DOHH2 (cell line): ENCODE measurements at regions not wholly inside any gene's neighbourhood (a gene's known extent, or its start where the extent isn't known, plus 50 kb on each side); places are given as distances from the start of the nearest gene placed in this dataset.

ENCODE experiments used
- EZH2phosphoT487 ChIP-seq: fragments of 200-600 bp; sonication (generic); IDR thresholded peaks from 2 replicates; pipeline ENCODE4 v1.6.1; 2017; ENCODE audit warnings: borderline replicate concordance, mild to moderate bottlenecking, antibody characterized with exemption, low read length, moderate library complexity, mixed read lengths
- TF ChIP-seq, protein P1 (sequence below): fragments of 200-600 bp; sonication (generic); IDR thresholded peaks from one replicate; pipeline ENCODE4 v1.5.1; 2014; ENCODE audit warnings: antibody characterized with exemption, mild to moderate bottlenecking, low read depth, low read length; ENCODE audit not compliant: poor library complexity, severe bottlenecking

DNA sequence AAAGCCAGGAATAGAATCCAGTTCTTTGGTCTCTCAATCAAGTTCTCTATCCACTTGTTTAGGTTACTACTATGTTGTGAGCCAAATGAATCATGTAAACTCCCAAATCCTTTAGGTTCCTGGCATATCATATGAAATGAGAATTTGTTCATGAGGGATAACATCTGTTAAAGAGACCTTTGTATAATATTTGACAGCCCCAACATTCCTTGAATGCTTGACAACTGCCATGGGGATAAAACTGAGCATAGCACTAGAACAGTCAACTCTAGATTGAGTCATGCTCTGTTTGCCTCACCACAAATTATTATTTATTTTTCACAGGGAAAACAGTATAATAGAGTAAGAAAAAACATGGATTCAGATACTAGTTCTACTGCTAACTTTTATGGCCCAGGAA, 93.3 kb downstream of the NAA11 start:
- TF ChIP-seq, protein P1, sequence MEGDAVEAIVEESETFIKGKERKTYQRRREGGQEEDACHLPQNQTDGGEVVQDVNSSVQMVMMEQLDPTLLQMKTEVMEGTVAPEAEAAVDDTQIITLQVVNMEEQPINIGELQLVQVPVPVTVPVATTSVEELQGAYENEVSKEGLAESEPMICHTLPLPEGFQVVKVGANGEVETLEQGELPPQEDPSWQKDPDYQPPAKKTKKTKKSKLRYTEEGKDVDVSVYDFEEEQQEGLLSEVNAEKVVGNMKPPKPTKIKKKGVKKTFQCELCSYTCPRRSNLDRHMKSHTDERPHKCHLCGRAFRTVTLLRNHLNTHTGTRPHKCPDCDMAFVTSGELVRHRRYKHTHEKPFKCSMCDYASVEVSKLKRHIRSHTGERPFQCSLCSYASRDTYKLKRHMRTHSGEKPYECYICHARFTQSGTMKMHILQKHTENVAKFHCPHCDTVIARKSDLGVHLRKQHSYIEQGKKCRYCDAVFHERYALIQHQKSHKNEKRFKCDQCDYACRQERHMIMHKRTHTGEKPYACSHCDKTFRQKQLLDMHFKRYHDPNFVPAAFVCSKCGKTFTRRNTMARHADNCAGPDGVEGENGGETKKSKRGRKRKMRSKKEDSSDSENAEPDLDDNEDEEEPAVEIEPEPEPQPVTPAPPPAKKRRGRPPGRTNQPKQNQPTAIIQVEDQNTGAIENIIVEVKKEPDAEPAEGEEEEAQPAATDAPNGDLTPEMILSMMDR: no peak
- no peak for TF ChIP-seq EZH2phosphoT487
